HepG2 (cell line): ENCODE measurements at regions not wholly inside any gene's neighbourhood (a gene's known extent, or its start where the extent isn't known, plus 50 kb on each side); places are given as distances from the start of the nearest gene placed in this dataset.

Source experiments
- ATAC-seq: fragments of 200-7000 bp; cut with Tn5 transposase; 3 replicates; pipeline ENCODE4 v1.9.1; 2020; ENCODE audit warnings: mild to moderate bottlenecking, moderate library complexity
- BruUV-seq: library from RNA; stranded (reverse); fragments of 400-500 nt; replicated peaks from 2 replicates; lab custom pipeline; 2021; lab: Mats Ljungman, UMichigan
- CTCF ChIA-PET: fragments of 300-600 bp; formaldehyde crosslinking; extraction: SDS; loops from one replicate; lab custom pipeline; 2021; ENCODE audit warnings: low total read pairs, inconsistent platforms, low intra/inter-chr PET ratio; lab: Yijun Ruan, JAX
- POLR2A ChIA-PET: fragments of 350-600 bp; sonication (Branson Sonifier 250); formaldehyde crosslinking; loops from one replicate; lab custom pipeline; 2020; ENCODE audit warnings: antibody characterized with exemption, inconsistent platforms; lab: Yijun Ruan, JAX
- DNase-seq: peaks from one replicate; pipeline ENCODE4 v3.0.0-alpha.2; 2015; ENCODE audit warnings: low spot score
- FAIRE-seq: peaks from 3 replicates; lab custom pipeline; 2011; peaks lifted over from hg19 to GRCh38; lab: Jason Lieb, UNC
- H2AFZ ChIP-seq: one replicate; pipeline ENCODE4 v1.6.1; 2011; ENCODE audit warnings: low read length, inconsistent platforms
- H3K27ac ChIP-seq: fragments of 300-600 bp; 3 replicates; pipeline ENCODE4 v1.8.0; 2011; ENCODE audit warnings: mixed run types, mild to moderate bottlenecking, mixed read lengths, low read length, inconsistent platforms; ENCODE audit not compliant: insufficient read depth; ENCODE audit errors: extremely low read length
- H3K27me3 ChIP-seq, 2 experiments: fragments of 200-600 bp in 1 of 2; 2 replicates in 1 of 2; 3 replicates in 1 of 2; pipeline versions ENCODE4 v1.6.0 to v1.8.0; 2011; ENCODE audit warnings: low read length in 2 of 2, mild to moderate bottlenecking in 2 of 2, moderate library complexity in 2 of 2, inconsistent platforms in 1 of 2; ENCODE audit not compliant: insufficient read depth in 2 of 2, control insufficient read depth in 1 of 2
- H3K36me3 ChIP-seq, 2 experiments: fragments of 200-600 bp in 1 of 2; replicated peaks in 1 of 2; 2 replicates in 1 of 2; 3 replicates in 1 of 2; pipeline versions ENCODE4 v1.5.1 to v1.8.0; 2011; ENCODE audit warnings: low read length in 2 of 2, inconsistent platforms in 1 of 2; ENCODE audit not compliant: insufficient read depth in 2 of 2, control insufficient read depth in 1 of 2
- H3K4me1 ChIP-seq: 2 replicates; pipeline ENCODE4 v1.5.1; 2012; ENCODE audit warnings: low read length, inconsistent platforms; ENCODE audit not compliant: insufficient read depth
- H3K4me2 ChIP-seq: 2 replicates; pipeline ENCODE4 v1.6.0; 2011; ENCODE audit warnings: low read depth, low read length, inconsistent platforms
- H3K4me3 ChIP-seq, 3 experiments: fragments of 200-600 bp in 1 of 3; sonication (generic), shearing (Covaris generic) in 1 of 3; replicated peaks in 1 of 3; 2 replicates each; pipeline ENCODE4 v1.5.1; 2011 to 2016; ENCODE audit warnings: low read length in 3 of 3, inconsistent platforms in 2 of 3, low read depth in 2 of 3, mild to moderate bottlenecking in 2 of 3, control low read depth in 1 of 3, mixed read lengths in 1 of 3; ENCODE audit not compliant: insufficient read depth in 1 of 3
- H3K79me2 ChIP-seq: one replicate; pipeline ENCODE4 v1.6.1; 2011; ENCODE audit warnings: low read length, inconsistent platforms; ENCODE audit not compliant: insufficient read depth
- H3K9ac ChIP-seq: 2 replicates; pipeline ENCODE4 v1.6.0; 2011; ENCODE audit warnings: mild to moderate bottlenecking, low read depth, low read length, inconsistent platforms; ENCODE audit not compliant: insufficient read depth
- H3K9me3 ChIP-seq: 2 replicates; pipeline ENCODE4 v1.5.1; 2012; ENCODE audit warnings: mild to moderate bottlenecking, low read length
- H4K20me1 ChIP-seq: 2 replicates; pipeline ENCODE4 v1.6.0; 2011; ENCODE audit warnings: inconsistent platforms, mild to moderate bottlenecking, low read length, moderate library complexity; ENCODE audit not compliant: insufficient read depth
- EED ChIP-seq: sonication (generic); formaldehyde crosslinking; IDR thresholded peaks from 2 replicates; pipeline ENCODE4 v1.5.0; 2020; ENCODE audit warnings: mild to moderate bottlenecking, missing genetic modification reagents
- KDM3A ChIP-seq: IDR thresholded peaks from 2 replicates; pipeline ENCODE4 v1.6.1; 2018; ENCODE audit warnings: low read depth, missing compliant biosample characterization
- NR2F6 ChIP-seq, 2 experiments: IDR thresholded peaks; 2 replicates each; pipeline ENCODE4 v1.6.1; 2016; ENCODE audit warnings: antibody characterized with exemption in 1 of 2, mild to moderate bottlenecking in 1 of 2
- PITX1 ChIP-seq: sonication (generic); formaldehyde crosslinking; IDR thresholded peaks from 2 replicates; pipeline ENCODE4 v1.5.1; 2020; ENCODE audit warnings: mild to moderate bottlenecking, missing genetic modification reagents
- RXRA ChIP-seq: sonication (generic); formaldehyde crosslinking; IDR thresholded peaks from 2 replicates; pipeline ENCODE4 v1.5.1; 2020; ENCODE audit warnings: missing genetic modification reagents
- SMAD9 ChIP-seq: sonication (generic); formaldehyde crosslinking; IDR thresholded peaks from 2 replicates; pipeline ENCODE4 v1.5.1; 2020; ENCODE audit warnings: mild to moderate bottlenecking, missing genetic modification reagents
- YEATS2 ChIP-seq: sonication (generic); formaldehyde crosslinking; IDR thresholded peaks from 2 replicates; pipeline ENCODE4 v1.4.0; 2020; ENCODE audit warnings: missing genetic modification reagents, borderline replicate concordance
- ZFP36 ChIP-seq: fragments of 150-350 bp; IDR thresholded peaks from 2 replicates; pipeline ENCODE4 v1.6.1; 2018; ENCODE audit warnings: borderline replicate concordance, low read length, low read depth; ENCODE audit not compliant: partially characterized antibody
- ZMYM2 ChIP-seq: sonication (generic); formaldehyde crosslinking; IDR thresholded peaks from 2 replicates; pipeline ENCODE4 v1.8.0; 2022; ENCODE audit warnings: mild to moderate bottlenecking, missing genetic modification reagents
- ZNF17 ChIP-seq: sonication (generic); formaldehyde crosslinking; IDR thresholded peaks from 2 replicates; pipeline ENCODE4 v1.5.0; 2020; ENCODE audit warnings: mild to moderate bottlenecking, missing genetic modification reagents
- ZSCAN22 ChIP-seq: sonication (generic); formaldehyde crosslinking; IDR thresholded peaks from 2 replicates; pipeline ENCODE4 v1.4.0; 2020; ENCODE audit warnings: mild to moderate bottlenecking, missing genetic modification reagents
- WGBS: methylation state at CpG from one replicate; pipeline ENCODE4 v1.1.6; 2017; ENCODE audit warnings: low lambda C conversion rate; 5-methylcytosine and 5-hydroxymethylcytosine counted together
- in situ Hi-C: cut with HindIII; loops from 2 replicates; pipeline ENCODE4 v1.10.0; 2017; ENCODE audit warnings: low pct_unique_long_range_greater_than_20kb; ENCODE audit not compliant: extremely low pct_ligation_motif_present
- intact Hi-C: fragments of 100-400 bp; cut with micrococcal nuclease; formaldehyde crosslinking; loops from one replicate; pipeline ENCODE4 v1.10.0; 2022; ENCODE audit not compliant: unreplicated experiment
- TF ChIP-seq, protein P1 (sequence below): sonication (generic); formaldehyde crosslinking; IDR thresholded peaks from 2 replicates; pipeline ENCODE4 v1.4.0; 2020; ENCODE audit warnings: mild to moderate bottlenecking, missing genetic modification reagents
- TF ChIP-seq, protein P2 (sequence below): sonication (generic); formaldehyde crosslinking; IDR thresholded peaks from 2 replicates; pipeline ENCODE4 v1.5.1; 2020; ENCODE audit warnings: mild to moderate bottlenecking, missing genetic modification reagents, borderline replicate concordance

DNA sequence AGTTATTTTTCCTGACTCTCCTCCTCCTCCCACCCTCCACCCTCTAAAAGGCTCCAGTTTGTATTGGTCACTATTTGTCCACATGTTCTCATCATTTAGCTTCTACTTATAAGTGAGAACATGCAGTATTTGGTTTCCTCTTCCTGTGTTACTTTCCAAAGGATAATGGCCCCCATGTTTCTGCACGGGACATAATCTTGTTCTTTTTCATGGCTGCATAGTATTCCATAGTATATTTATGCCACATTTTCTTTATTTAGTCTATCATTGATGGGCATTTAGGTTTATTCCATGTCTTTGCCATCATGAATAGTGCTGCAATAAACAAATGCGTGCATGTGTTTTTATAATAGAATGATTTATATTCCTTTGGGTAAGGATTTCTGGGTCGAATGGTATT, 167.3 kb upstream of the GRID2 start:
- DNase-seq (no peak), FAIRE-seq (no peak), ATAC-seq (no peak)
- Histone ChIP-seq H3K27ac (no peak overlapping the region), H3K9me3 (peaks cover 22% of the 10 kb centered on the region), H3K4me1 (no peaks in the 10 kb centered on the region), H2AFZ (no peak overlapping the region), H3K4me3 (no peak overlapping the region), H3K27me3 (no peaks in the 10 kb centered on the region), H3K79me2 (no peaks in the 10 kb centered on the region), H3K9ac (no peak overlapping the region), H3K36me3 (no peaks in the 10 kb centered on the region), H4K20me1 (no peaks in the 10 kb centered on the region), H3K4me2 (no peak overlapping the region)
- intact Hi-C loops = no loop called here
- ChIA-PET CTCF (no interaction called here), POLR2A (no interaction called here)
- 2% methylated on average over 3 of the region's 3 CpGs for whole genome bisulfite sequencing
- in situ Hi-C loops = no loop called here
- BruUV-seq = no TSS peak
- TF ChIP-seq, protein P1, sequence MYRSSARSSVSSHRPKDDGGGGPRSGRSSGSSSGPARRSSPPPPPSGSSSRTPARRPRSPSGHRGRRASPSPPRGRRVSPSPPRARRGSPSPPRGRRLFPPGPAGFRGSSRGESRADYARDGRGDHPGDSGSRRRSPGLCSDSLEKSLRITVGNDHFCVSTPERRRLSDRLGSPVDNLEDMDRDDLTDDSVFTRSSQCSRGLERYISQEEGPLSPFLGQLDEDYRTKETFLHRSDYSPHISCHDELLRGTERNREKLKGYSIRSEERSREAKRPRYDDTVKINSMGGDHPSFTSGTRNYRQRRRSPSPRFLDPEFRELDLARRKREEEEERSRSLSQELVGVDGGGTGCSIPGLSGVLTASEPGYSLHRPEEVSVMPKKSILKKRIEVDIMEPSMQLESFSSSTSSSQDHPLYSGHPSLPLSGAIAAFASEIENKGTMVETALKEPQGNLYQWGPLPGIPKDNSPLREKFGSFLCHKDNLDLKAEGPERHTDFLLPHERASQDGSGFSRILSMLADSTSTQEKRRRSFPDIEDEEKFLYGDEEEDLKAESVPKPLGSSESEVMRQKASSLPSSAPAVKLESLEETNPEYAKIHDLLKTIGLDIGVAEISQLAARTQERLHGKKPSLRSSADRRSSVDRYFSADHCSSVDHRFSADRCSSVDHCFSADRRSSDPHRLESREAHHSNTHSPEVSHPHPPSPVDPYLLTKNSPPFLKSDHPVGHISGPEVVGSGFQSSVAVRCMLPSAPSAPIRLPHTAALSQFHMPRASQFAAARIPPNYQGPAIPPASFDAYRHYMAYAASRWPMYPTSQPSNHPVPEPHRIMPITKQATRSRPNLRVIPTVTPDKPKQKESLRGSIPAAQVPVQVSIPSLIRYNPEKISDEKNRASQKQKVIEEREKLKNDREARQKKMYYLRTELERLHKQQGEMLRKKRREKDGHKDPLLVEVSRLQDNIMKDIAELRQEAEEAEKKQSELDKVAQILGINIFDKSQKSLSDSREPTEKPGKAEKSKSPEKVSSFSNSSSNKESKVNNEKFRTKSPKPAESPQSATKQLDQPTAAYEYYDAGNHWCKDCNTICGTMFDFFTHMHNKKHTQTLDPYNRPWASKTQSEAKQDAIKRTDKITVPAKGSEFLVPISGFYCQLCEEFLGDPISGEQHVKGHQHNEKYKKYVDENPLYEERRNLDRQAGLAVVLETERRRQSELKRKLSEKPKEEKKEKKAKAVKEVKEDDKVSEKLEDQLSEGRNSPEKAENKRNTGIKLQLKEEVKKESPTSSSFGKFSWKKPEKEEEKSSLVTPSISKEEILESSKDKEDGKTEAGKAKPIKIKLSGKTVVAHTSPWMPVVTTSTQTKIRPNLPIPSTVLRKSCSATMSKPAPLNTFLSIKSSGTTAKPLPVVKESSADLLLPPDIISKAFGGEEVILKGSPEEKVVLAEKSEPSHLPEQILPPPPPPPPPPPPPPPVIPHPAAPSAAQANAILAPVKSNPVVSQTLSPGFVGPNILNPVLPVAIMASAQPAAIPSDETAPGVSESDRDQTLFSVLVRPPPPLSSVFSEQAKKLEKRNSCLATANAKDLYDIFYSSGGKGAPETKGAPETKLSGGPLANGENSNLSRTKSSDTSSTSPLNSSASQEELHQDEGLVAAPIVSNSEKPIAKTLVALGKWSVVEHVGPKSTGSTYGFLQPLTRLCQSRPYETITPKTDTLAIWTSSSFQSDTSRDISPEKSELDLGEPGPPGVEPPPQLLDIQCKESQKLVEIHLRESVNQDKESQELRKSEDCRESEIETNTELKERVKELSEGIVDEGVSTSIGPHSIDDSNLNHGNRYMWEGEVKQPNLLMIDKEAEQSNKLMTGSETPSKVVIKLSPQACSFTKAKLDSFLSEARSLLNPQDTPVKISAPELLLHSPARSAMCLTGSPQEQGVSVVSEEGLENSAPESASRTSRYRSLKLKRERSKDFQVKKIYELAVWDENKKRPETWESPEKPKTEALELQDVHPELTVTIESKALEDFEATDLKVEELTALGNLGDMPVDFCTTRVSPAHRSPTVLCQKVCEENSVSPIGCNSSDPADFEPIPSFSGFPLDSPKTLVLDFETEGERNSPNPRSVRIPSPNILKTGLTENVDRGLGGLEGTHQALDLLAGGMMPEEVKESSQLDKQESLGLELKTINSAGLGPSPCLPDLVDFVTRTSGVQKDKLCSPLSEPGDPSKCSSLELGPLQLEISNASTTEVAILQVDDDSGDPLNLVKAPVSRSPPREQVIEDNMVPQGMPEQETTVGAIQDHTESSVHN = no peak
- TF ChIP-seq RXRA = no peak
- TF ChIP-seq PITX1 (CRISPR knock-in tag) = no peak
- TF ChIP-seq ZMYM2 (CRISPR knock-in tag) = no peak
- no peak for TF ChIP-seq SMAD9 (CRISPR knock-in tag)
- no peak for TF ChIP-seq KDM3A (CRISPR knock-in tag)
- no peak for TF ChIP-seq ZSCAN22 (CRISPR knock-in tag)
- no peak for TF ChIP-seq YEATS2 (CRISPR knock-in tag)
- no peak for TF ChIP-seq NR2F6 (IDR thresholded peaks at IDR 0.05)
- no peak for TF ChIP-seq NR2F6 (CRISPR knock-in tag; IDR thresholded peaks at IDR 0.05)
- TF ChIP-seq ZNF17 (CRISPR knock-in tag) = no peak
- no peak for TF ChIP-seq EED (CRISPR knock-in tag)
- TF ChIP-seq, protein P2, sequence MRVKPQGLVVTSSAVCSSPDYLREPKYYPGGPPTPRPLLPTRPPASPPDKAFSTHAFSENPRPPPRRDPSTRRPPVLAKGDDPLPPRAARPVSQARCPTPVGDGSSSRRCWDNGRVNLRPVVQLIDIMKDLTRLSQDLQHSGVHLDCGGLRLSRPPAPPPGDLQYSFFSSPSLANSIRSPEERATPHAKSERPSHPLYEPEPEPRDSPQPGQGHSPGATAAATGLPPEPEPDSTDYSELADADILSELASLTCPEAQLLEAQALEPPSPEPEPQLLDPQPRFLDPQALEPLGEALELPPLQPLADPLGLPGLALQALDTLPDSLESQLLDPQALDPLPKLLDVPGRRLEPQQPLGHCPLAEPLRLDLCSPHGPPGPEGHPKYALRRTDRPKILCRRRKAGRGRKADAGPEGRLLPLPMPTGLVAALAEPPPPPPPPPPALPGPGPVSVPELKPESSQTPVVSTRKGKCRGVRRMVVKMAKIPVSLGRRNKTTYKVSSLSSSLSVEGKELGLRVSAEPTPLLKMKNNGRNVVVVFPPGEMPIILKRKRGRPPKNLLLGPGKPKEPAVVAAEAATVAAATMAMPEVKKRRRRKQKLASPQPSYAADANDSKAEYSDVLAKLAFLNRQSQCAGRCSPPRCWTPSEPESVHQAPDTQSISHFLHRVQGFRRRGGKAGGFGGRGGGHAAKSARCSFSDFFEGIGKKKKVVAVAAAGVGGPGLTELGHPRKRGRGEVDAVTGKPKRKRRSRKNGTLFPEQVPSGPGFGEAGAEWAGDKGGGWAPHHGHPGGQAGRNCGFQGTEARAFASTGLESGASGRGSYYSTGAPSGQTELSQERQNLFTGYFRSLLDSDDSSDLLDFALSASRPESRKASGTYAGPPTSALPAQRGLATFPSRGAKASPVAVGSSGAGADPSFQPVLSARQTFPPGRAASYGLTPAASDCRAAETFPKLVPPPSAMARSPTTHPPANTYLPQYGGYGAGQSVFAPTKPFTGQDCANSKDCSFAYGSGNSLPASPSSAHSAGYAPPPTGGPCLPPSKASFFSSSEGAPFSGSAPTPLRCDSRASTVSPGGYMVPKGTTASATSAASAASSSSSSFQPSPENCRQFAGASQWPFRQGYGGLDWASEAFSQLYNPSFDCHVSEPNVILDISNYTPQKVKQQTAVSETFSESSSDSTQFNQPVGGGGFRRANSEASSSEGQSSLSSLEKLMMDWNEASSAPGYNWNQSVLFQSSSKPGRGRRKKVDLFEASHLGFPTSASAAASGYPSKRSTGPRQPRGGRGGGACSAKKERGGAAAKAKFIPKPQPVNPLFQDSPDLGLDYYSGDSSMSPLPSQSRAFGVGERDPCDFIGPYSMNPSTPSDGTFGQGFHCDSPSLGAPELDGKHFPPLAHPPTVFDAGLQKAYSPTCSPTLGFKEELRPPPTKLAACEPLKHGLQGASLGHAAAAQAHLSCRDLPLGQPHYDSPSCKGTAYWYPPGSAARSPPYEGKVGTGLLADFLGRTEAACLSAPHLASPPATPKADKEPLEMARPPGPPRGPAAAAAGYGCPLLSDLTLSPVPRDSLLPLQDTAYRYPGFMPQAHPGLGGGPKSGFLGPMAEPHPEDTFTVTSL (CRISPR knock-in tag) = no peak
- TF ChIP-seq ZFP36 = no peak
